H9 (cell line): ENCODE measurements at regions not wholly inside any gene's neighbourhood (a gene's known extent, or its start where the extent isn't known, plus 50 kb on each side); places are given as distances from the start of the nearest gene placed in this dataset.

Experiments used
- DNase-seq: peaks from one replicate; pipeline ENCODE4 v3.0.0-alpha.2; 2017
- H2AFZ ChIP-seq: one replicate; pipeline ENCODE4 v1.6.1; 2013; ENCODE audit warnings: mild to moderate bottlenecking, low read length, control low read depth, moderate library complexity
- H2AK5ac ChIP-seq: 2 replicates; pipeline ENCODE4 v1.6.1; 2013; ENCODE audit warnings: low read length, control low read depth, mixed read lengths; ENCODE audit not compliant: insufficient read length
- H2BK120ac ChIP-seq: one replicate; pipeline ENCODE4 v1.6.1; 2013; ENCODE audit warnings: low read depth, mild to moderate bottlenecking, low read length, control low read depth, inconsistent platforms; ENCODE audit not compliant: poor library complexity, severe bottlenecking
- H2BK12ac ChIP-seq: 2 replicates; pipeline ENCODE4 v1.6.1; 2013; ENCODE audit warnings: low read length, control low read depth, mixed read lengths, low read depth; ENCODE audit not compliant: insufficient read length
- H2BK15ac ChIP-seq: 2 replicates; pipeline ENCODE4 v1.6.1; 2013; ENCODE audit warnings: low read depth, low read length, control low read depth
- H2BK20ac ChIP-seq: one replicate; pipeline ENCODE4 v1.6.1; 2013; ENCODE audit warnings: low read depth, mild to moderate bottlenecking, low read length, control low read depth, inconsistent platforms; ENCODE audit not compliant: poor library complexity, severe bottlenecking
- H2BK5ac ChIP-seq: 2 replicates; pipeline ENCODE4 v1.6.1; 2013; ENCODE audit warnings: low read length, control low read depth, mixed read lengths; ENCODE audit not compliant: insufficient read length
- H3K14ac ChIP-seq: 2 replicates; pipeline ENCODE4 v1.6.1; 2013; ENCODE audit warnings: low read length, control low read depth; ENCODE audit not compliant: insufficient read depth
- H3K18ac ChIP-seq: 2 replicates; pipeline ENCODE4 v1.6.1; 2013; ENCODE audit warnings: low read depth, mild to moderate bottlenecking, mixed read lengths, low read length, control low read depth; ENCODE audit not compliant: insufficient read length
- H3K23ac ChIP-seq: 2 replicates; pipeline ENCODE4 v1.6.1; 2013; ENCODE audit warnings: low read length, control low read depth, mixed read lengths, low read depth; ENCODE audit not compliant: insufficient read length
- H3K23me2 ChIP-seq: 2 replicates; pipeline ENCODE4 v1.6.1; 2013; ENCODE audit warnings: low read depth, mild to moderate bottlenecking, mixed read lengths, low read length, control low read depth; ENCODE audit not compliant: insufficient read length, poor library complexity, severe bottlenecking
- H3K27ac ChIP-seq: 2 replicates; pipeline ENCODE4 v1.5.1; 2013; ENCODE audit warnings: low read length, control low read depth, mixed read lengths, low read depth; ENCODE audit not compliant: insufficient read length
- H3K27me3 ChIP-seq: 2 replicates; pipeline ENCODE4 v1.6.1; 2013; ENCODE audit warnings: low read length, control low read depth, inconsistent platforms; ENCODE audit not compliant: insufficient read depth
- H3K4ac ChIP-seq: 2 replicates; pipeline ENCODE4 v1.6.1; 2013; ENCODE audit warnings: low read depth, mild to moderate bottlenecking, control low read depth, inconsistent platforms, low read length, moderate library complexity
- H3K4me1 ChIP-seq: 2 replicates; pipeline ENCODE4 v1.6.1; 2013; ENCODE audit warnings: low read length, control low read depth, inconsistent platforms; ENCODE audit not compliant: insufficient read depth
- H3K4me2 ChIP-seq: 2 replicates; pipeline ENCODE4 v1.6.1; 2013; ENCODE audit warnings: low read length, control low read depth, mixed read lengths; ENCODE audit not compliant: insufficient read length, insufficient read depth
- H3K56ac ChIP-seq: 2 replicates; pipeline ENCODE4 v1.6.1; 2013; ENCODE audit warnings: low read depth, mild to moderate bottlenecking, mixed read lengths, low read length, control low read depth; ENCODE audit not compliant: insufficient read length
- H3K79me1 ChIP-seq: 2 replicates; pipeline ENCODE4 v1.6.1; 2013; ENCODE audit warnings: low read depth, mild to moderate bottlenecking, moderate library complexity, low read length, control low read depth, inconsistent platforms; ENCODE audit not compliant: insufficient read depth, poor library complexity, severe bottlenecking
- H3K79me2 ChIP-seq: 2 replicates; pipeline ENCODE4 v1.6.1; 2013; ENCODE audit warnings: low read length, control low read depth, inconsistent platforms; ENCODE audit not compliant: insufficient read depth
- H3K9ac ChIP-seq: 2 replicates; pipeline ENCODE4 v1.6.1; 2013; ENCODE audit warnings: low read length, control low read depth, mixed read lengths; ENCODE audit not compliant: insufficient read length; ENCODE audit errors: extremely low read depth
- H3K9me3 ChIP-seq: one replicate; pipeline ENCODE4 v1.6.1; 2013; ENCODE audit warnings: low read depth, low read length, inconsistent platforms; ENCODE audit not compliant: control insufficient read depth
- H3T11ph ChIP-seq: one replicate; pipeline ENCODE4 v1.6.1; 2013; ENCODE audit warnings: mild to moderate bottlenecking, low read length, control low read depth, inconsistent platforms
- H4K20me1 ChIP-seq: one replicate; pipeline ENCODE4 v1.6.1; 2013; ENCODE audit not compliant: control insufficient read depth, insufficient read length, insufficient read depth
- H4K5ac ChIP-seq: 2 replicates; pipeline ENCODE4 v1.6.1; 2013; ENCODE audit warnings: low read depth, mild to moderate bottlenecking, mixed read lengths, low read length, control low read depth; ENCODE audit not compliant: insufficient read length
- H4K8ac ChIP-seq: replicated peaks from 2 replicates; pipeline ENCODE4 v1.6.1; 2013; ENCODE audit warnings: low read length, control low read depth, mixed read lengths, low read depth; ENCODE audit not compliant: insufficient read length
- H4K91ac ChIP-seq: 2 replicates; pipeline ENCODE4 v1.6.1; 2013; ENCODE audit warnings: low read depth, mild to moderate bottlenecking, moderate library complexity, mixed read lengths, low read length, control low read depth; ENCODE audit not compliant: insufficient read length
- H3K27ac Mint-ChIP-seq, 3 experiments: 2 replicates in 2 of 3; 3 replicates in 1 of 3; pipeline ENCODE4 v1.8.0; 2020 to 2021; ENCODE audit warnings: mixed read lengths in 3 of 3, mild to moderate bottlenecking in 1 of 3, moderate library complexity in 1 of 3
- H3K27me3 Mint-ChIP-seq: 2 replicates; pipeline ENCODE4 v1.8.0; 2021; ENCODE audit warnings: low read depth, mild to moderate bottlenecking, moderate library complexity, mixed read lengths
- H3K36me3 Mint-ChIP-seq, 3 experiments: 2 replicates in 2 of 3; 3 replicates in 1 of 3; pipeline ENCODE4 v1.8.0; 2020 to 2021; ENCODE audit warnings: low read depth in 3 of 3, mixed read lengths in 3 of 3; ENCODE audit not compliant: insufficient read depth in 1 of 3
- H3K4me1 Mint-ChIP-seq, 2 experiments: 2 replicates each; pipeline ENCODE4 v1.8.0; 2020; ENCODE audit warnings: mixed read lengths in 2 of 2
- H3K4me3 Mint-ChIP-seq, 2 experiments: 2 replicates in 1 of 2; 3 replicates in 1 of 2; pipeline ENCODE4 v1.8.0; 2020 to 2021; ENCODE audit warnings: mild to moderate bottlenecking in 2 of 2, mixed read lengths in 2 of 2, moderate library complexity in 1 of 2
- H3K9me3 Mint-ChIP-seq, 2 experiments: 2 replicates in 1 of 2; 3 replicates in 1 of 2; pipeline ENCODE4 v1.8.0; 2020; ENCODE audit warnings: mild to moderate bottlenecking in 2 of 2, mixed read lengths in 2 of 2, moderate library complexity in 1 of 2
- CTCF ChIP-seq: fragments of 200-600 bp; sonication (generic); conservative IDR thresholded peaks from 3 replicates; pipeline ENCODE4 v1.8.0; 2021; ENCODE audit warnings: antibody characterized with exemption, mild to moderate bottlenecking
- WGBS: extraction: QIAGEN DNeasy Blood & Tissue Kit; methylation state at CpG from one replicate; pipeline ENCODE4 v1.1.7; 2013; ENCODE audit warnings: missing lambda C conversion rate, low lambda C conversion rate, mixed read lengths; ENCODE audit not compliant: insufficient read length; ENCODE audit errors: extremely low coverage; 5-methylcytosine and 5-hydroxymethylcytosine counted together

- H3K18ac ChIP-seq: no peak overlapping the region
- peak; percentile 73 for DNase-seq
- Mint-ChIP-seq H3K4me3 (peak overlapping the region in 1 of 2 experiments; percentile 61; a peak in 2 of 5 replicates), H3K27me3 (peaks cover 1% of the 10 kb centered on the region), H3K9me3 (no peaks in the 10 kb centered on the region; a peak in 1 of 5 replicates), H3K36me3 (no peaks in the 10 kb centered on the region), H3K4me1 (peaks cover 14 to 21% of the 10 kb centered on the region in 2 experiments), H3K27ac (no peak overlapping the region)
- H3K23ac ChIP-seq: no peak overlapping the region
- H3K79me2 ChIP-seq: no peaks in the 10 kb centered on the region
- H2BK12ac ChIP-seq: no peak overlapping the region
- H3K79me1 ChIP-seq: no peaks in the 10 kb centered on the region
- no peak overlapping the region for H2AK5ac ChIP-seq
- H3K56ac ChIP-seq: no peak overlapping the region
- H4K91ac ChIP-seq: no peak overlapping the region
- H3K4me1 ChIP-seq: no peaks in the 10 kb centered on the region
- H3K27ac ChIP-seq: no peak overlapping the region
- H4K8ac ChIP-seq: no peak overlapping the region
- H3K4ac ChIP-seq: no peak overlapping the region
- no peak overlapping the region for H2BK5ac ChIP-seq
- H3K4me2 ChIP-seq: no peak overlapping the region
- no peak overlapping the region for H3T11ph ChIP-seq
- H3K9ac ChIP-seq: no peak overlapping the region
- H2BK15ac ChIP-seq: no peak overlapping the region
- H2BK20ac ChIP-seq: no peak overlapping the region
- H3K14ac ChIP-seq: no peak overlapping the region
- no CpG with 5 or more reads among the region's 10 CpGs for WGBS
- no peaks in the 10 kb centered on the region for H4K20me1 ChIP-seq
- H3K23me2 ChIP-seq: no peaks in the 10 kb centered on the region
- no peak overlapping the region for H2AFZ ChIP-seq
- no peak overlapping the region for H4K5ac ChIP-seq
- H2BK120ac ChIP-seq: no peak overlapping the region
- H3K27me3 ChIP-seq: no peaks in the 10 kb centered on the region
- TF ChIP-seq CTCF: no peak; the same call in 2 of the 3 replicates
- no peaks in the 10 kb centered on the region for H3K9me3 ChIP-seq
Measured at GRCh38 chr21:41611966-41612606, 104.1 kb upstream of the TMPRSS2 start.
